ENCODE measurements at regions not wholly inside any gene's neighbourhood (a gene's known extent, or its start where the extent isn't known, plus 50 kb on each side); places are given as distances from the start of the nearest gene placed in this dataset.
"Not testable (repeated sequence)": the region's sequence is repeated elsewhere in the genome, so short reads cannot be mapped to it uniquely, and the experiment has no call there.

DNA sequence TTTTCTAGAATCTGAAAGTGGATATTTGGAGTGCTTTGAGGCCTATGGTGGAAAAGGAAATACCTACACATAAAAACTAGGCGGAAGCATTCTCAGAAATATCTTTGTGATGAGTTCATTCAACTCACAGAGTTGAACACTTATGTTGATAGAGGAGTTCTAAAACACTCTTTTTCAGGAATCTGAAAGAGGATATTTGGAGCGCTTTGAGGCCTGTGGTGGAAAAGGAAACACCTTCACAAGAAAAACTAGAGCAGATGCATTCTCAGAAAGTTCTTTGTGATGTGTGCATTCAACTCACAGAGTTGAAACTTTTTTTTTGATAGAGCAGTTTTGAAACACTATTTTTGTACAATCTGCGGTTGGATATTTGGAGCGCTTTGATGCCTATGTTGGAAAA, 1250.0 kb upstream of the DEFB115 start:
- intact Hi-C loops (cut with DNase I) = not testable (repeated sequence)
- peak in 9 of 42 donors; percentile 2 to 67 (median 5) for DNase-seq
